T-helper 1 cell treated with Interleukin-12 subunit alpha and Interleukin-12 subunit beta and Interleukin-4 antibody, amounts not matched to agents 30 ng/mL and 1 ng/mL, for 36 hours (primary cell): ENCODE measurements at regions not wholly inside any gene's neighbourhood (a gene's known extent, or its start where the extent isn't known, plus 50 kb on each side); places are given as distances from the start of the nearest gene placed in this dataset.

Experiments
- intact Hi-C: fragments of 100-400 bp; cut with micrococcal nuclease; formaldehyde crosslinking; loops from one replicate; pipeline ENCODE4 v1.15.1; 2024

DNA sequence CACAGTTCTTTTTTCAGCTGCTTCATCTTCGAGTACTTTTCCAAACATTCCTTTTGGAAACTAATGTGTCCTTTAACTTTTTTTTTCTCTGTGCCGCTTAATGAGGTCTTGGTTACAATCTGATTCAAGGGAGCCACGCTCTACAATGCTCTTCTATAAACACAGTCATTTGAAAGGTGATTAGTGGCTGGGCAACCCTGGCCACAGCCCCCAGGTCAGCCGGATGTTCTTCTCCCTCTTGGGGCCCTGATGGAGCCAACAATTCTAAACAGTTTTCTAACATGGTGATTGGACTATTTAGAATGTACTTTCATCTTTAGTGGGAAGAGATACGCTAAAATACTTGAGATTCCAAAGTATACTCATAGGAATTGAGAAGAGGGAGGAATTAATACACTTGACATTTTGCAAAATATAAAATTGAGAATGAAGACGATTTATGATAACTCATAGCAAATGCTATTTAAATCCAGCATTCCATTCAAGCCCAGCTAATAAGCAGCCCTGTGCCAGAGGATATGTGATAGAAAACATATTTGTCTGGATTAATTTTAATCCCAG, 83.7 kb upstream of the MBOAT2 start:
- intact Hi-C loops, result no loop called here

DNA sequence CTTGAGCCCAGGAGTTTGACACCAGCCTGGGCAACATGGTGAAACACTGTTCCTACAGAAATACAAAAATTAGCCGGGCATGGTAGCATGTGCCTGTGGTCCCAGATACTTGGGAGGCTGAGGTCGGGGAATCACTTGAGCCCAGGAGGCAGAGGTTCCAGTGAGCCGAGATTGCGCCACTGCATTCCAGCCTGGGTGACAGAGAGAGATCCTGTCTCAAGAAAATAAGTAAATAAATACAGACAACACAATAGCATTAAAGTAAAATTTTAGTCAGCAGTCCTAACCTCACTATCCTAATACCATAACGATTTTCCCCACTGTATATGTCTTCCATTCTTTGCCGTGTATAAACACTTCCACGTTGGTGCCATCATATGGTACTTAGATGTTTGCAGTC, 83.0 kb upstream of the MBOAT2 start:
- intact Hi-C loops, result no loop called here

DNA sequence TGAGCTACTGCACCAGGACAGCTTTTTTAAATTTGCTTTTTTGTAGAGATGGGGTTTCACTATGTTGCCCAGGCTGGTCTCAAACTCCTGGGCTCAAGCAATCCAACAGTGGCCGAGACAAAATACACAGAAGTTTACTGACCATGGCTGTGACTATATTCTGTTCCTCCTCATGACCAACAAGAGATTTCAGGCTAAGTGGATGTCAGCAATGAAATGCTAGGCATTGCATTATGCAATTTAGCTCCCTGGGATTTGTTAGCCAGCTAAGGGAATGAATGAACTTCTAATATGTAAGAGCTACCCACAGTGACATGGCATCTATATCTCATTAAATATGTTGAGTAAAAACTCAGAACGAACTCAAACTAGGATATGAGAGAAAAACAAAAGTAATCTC, 81.9 kb upstream of the MBOAT2 start:
- intact Hi-C loops, result no loop called here

DNA sequence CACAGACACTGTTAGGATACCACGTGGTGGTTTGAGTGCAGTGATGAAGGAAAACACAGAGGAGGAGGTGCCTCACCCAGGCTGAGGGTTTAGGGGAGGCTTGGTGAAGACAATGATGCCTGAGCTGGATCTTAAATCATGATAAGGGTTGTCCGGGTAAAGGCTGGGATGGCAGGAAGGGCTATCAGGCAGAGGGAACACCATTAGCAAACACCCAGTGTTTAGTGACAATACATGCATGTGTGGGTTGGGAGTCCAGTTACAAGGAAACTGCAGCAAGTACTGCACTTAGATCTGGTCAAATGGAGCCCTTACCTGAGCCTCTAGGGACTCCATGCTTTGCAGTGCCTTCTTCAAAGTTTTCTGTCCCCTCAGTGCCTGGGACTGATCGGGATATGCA, 79.8 kb upstream of the MBOAT2 start:
- intact Hi-C loops, result no loop called here

DNA sequence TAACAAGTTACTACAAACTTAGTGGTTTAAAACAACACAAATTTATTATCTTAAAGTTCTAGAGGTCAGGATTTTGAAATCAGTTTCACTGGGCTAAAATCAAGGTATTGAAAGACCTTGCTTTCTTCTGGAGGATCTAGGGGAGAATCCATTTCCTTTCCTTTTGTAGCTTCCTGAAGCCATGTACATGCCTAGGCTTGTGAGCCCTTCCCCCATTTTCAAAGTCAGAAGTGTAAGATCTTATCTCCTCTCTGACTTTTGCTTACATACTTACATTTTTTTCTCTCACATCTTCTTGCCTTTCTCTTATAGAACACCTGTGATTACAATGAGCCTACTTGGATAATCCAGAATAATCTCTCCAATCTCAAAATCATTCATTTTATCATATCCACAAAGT, 78.7 kb upstream of the MBOAT2 start:
- intact Hi-C loops, result no loop called here

DNA sequence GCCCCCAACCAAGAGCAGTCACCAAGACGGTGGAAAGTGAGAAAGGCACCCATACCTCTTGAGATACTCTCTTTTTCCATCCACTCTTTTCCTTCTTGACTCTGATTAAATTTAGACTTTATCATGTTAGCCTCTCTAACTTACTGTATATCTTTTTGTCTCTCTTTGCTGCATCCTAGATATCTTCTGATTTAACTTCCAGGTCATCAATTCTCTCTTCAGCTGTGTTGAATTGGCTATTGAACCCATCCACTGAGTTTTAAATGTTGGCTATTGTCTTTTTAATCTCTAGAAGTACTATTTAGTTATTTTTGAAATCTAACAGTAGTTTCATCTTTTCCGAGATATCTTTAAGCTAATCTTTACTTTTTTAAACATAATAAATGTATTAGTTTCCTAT, 78.3 kb upstream of the MBOAT2 start:
- intact Hi-C loops, result no loop called here

DNA sequence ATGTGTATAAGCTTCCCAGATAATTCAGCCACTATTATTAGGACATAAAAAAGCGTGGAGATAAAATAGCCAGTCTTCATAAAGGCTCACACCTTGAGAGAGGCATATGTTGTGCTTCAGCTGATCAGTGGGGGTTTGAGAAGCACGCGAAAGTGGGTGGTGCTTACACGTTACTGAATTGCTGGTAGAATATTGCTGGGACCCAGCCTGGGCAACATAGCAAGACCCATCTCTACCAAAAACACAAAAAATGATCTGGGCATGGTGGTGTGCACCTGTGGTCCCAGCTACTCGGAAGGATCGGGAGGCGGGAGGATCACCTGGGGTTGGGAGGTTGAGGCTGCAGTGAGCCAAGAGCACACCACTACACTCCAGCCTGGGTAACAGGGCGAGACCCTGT, 74.9 kb upstream of the MBOAT2 start:
- intact Hi-C loops, result no loop called here

DNA sequence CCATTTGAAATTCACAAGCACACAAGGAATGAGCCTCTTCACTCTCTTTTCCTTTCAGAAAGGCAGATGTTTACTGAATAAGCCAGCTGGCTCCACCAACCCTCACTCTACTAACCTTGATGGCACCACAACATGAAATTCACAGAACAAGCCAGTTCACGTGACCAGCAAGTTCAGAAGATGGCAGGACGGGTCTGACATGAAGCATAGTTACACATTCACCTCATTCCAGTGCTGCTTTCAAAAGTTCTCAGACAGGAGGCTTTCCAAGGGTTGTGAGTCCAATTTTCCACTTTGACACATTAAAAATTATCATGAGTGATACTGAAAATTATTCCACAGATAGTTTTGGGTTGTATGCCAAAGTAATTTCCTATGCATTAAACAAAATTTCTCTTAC, 74.2 kb upstream of the MBOAT2 start:
- intact Hi-C loops, result no loop called here

DNA sequence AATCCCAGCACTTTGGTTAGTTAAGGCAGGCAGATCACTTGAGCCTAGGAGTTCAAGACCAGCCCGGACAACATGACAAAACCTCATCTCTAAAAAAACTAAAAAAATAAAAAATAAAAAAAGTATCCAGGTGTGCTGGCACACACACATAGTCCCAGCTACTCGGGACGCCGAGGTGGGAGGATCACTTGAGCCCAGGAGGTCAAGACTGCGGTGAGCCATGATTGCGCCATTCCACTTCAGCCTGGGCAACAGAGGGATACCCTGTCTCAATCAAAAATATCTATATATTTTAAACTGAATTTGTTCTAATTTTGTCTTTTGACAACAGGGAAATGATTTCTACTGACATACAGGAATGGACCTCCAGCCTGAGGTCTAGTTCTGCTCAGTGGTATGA, 73.3 kb upstream of the MBOAT2 start:
- intact Hi-C loops, result no loop called here

DNA sequence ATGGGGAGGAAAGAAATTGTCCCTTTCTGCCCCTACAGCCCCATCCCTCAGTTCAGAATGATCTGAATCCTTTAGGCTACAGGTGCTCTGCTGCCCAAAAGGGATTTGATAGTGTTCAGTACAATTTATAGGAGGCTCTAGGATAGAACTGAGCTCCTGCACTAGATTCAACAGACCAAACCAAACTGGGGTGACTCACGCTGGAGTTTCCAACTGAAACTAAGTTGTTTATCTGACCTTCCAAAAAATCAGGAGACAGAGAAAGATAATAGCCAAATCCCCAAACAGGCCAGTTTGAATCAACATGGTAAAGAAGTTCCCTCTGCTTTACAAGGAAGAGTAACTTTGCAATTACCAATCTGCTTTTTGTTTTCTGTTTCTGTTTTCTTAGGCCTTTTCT, 72.7 kb upstream of the MBOAT2 start:
- intact Hi-C loops, result no loop called here

DNA sequence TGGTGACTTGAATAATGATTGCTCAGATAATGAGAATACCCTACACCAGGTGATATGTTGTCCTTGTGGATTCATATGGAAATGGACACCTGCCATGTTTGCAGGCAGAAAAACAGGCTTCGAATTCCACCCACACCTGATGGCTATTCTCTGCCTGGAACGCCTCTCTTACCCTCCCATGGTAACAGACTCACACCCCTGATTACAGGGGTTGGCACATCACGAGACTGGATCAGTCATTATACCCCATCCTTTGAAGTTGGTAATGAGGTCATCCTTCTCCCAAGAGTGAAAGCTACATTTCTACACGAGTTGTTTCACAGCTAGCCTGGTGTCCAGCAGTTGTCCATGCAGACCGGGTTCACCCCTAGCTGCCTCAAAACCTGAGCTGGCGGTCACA, 71.4 kb upstream of the MBOAT2 start:
- intact Hi-C loops, result no loop called here

DNA sequence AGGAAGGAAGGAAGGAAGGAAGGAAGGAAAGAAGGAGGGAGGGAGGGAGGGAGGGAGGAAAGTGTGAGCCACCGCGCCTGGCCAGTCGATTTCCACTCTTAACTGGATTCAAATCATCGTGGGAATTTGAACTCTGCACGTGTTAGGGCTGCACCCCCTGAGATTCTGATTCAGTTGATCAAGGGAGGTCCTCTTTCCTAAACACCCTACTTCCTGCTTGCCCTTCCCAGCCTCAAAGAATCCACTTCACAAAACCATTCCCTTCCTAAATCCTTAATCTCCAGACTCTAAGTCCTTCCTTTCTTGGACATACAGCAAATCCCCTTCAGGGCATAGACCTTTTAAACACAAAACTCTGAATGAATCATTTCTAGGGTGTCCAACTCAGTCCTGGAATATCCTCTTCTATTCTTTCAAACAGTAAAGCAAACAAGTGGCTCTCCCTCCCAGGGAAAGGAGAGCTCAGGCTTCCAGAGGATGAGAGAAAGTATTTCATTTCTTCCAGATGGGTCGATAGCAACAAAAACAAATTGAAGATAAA, 68.2 kb upstream of the MBOAT2 start:
- intact Hi-C loops, result no loop called here

DNA sequence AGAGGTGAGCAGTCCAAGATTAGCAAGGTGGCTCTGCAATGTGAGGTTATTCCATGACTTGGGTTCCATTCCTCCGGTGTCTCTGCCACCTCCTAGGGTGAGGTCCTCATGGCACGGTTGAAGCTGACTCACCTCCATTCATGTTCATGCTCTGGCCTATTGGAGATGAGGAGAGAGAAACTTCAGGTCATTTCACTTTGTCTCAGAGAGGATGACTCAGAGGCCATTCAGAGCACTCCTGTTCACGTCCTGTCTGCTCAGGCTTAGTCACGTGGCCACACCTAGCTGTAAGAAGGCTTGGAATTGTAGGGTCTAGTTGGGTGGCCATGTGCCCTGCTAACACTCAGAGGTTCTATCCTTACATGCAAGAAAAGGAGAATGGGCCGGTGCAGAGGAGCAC, 67.5 kb upstream of the MBOAT2 start:
- intact Hi-C loops, result no loop called here

DNA sequence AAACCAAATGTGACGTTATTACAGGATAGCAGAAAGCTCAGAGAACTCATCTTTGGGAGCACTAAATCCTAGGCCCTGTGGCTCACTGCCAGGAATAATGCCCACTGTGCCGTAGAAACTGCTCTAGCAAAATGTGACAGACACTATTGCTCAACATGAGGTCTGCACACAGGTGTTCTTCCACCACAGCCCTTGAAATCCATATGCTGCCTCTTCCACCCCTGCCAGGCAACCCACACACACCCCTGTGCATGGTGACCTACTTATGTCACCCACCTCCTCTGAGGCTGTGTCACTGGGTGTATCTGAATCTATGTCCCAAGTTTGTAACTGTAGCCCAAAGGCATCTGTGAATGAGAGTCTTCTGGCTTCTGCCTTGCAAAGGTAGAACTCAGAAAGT, 66.1 kb upstream of the MBOAT2 start:
- intact Hi-C loops, result no loop called here

DNA sequence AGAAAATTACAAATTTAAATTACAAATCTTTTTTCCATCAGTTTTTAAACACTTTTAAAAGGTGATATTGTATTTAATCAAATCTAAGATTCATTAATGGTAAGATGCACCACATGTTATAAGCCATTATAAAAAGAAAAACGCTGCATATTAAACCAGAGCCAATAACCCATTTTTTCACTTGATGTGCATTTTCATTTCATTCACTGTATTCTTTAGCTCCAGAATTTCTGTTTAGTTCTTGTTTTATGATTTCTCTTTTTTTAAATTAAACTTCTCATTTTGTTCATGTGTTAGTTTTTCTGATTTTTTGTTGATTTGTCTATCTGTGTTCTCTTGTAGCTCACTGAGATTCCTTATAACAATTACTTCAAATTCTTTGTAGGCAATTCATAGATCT, 62.4 kb upstream of the MBOAT2 start:
- intact Hi-C loops, result no loop called here

DNA sequence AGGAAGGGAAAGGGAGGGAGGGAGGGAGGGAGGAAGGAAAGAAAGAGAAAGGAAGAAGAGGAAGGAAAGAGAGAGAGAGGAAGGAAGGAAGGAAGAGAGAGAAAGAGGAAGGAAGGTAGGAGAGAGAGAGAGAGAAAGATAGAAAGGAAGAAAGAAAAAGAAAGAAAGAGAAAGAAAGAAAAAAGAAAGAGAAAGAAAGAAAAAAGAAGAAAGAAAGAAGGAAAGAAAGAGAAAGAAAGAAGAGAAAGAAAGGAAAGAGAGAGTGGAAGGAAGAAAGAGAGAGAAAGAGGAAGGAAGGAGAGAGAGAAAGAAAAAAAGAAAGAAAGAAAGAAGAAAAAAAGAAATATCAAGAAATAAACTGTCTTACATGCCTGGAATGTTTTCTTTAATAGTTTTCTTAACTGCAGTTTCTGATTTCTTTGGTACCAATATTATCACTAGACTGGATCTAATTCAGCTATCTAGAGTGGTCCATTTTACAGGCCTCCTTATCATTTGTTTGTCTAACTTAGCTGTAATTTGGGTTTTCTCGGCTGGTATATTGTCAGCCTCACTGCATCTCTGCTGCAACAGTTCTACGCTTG, 59.6 kb upstream of the MBOAT2 start:
- intact Hi-C loops, result no loop called here

DNA sequence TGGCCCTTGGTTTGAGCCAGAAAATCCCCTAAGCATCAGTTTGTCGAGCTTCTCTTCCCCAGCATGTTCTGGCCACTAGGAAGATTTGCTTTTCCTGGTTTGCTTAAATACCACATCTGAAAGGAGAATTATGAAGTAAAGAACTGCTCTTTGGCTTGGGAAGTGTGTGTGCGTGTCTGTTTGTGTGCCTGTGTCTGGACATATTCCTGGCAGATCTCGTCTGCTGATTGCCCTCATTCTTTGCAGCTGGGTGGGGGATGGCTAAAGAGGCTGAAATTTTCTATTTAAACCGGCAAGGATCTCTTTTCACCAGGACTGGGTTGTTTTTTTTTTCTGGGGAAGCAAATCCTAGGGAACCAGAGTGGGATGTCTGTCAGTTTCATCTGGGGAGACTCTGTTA, 57.3 kb upstream of the MBOAT2 start:
- intact Hi-C loops, result no loop called here

DNA sequence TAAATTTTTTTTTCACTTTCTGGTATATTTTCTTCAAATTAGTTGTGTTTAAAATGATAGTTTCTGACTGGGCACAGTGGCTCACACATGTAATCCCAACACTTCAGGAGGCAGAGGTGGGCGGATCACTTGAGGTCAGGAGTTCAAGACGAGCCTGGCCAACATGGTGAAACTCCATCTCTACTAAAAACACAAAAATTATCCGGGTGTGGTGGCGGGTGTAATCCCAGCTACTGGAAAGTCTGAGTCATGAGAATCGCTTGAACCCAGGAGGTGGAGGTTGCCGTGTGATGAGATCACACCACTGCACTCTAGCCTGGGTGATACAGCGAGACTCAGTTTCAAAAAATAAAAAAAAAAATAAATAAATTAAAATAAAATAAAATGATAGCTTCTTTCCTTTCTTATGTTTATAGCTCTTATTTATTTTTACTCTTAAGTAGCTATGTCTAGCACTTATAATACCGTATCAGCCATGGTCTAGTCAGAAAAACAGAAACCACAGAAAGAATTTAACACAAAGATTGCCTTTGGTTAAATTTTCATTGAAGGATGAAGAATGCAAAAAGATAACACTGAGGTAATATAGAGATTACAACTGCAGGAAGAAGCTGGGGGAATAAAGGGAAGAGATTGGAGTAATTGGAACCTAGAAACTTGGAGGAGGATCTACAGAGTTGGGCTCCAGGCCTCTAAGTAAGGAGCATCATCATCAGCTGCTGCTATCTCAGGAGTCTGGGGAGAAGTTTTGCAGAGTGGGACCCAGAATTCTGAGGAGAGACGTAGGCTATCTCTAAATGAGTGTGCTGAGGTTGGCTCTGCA, 54.7 kb upstream of the MBOAT2 start:
- intact Hi-C loops, result no loop called here

DNA sequence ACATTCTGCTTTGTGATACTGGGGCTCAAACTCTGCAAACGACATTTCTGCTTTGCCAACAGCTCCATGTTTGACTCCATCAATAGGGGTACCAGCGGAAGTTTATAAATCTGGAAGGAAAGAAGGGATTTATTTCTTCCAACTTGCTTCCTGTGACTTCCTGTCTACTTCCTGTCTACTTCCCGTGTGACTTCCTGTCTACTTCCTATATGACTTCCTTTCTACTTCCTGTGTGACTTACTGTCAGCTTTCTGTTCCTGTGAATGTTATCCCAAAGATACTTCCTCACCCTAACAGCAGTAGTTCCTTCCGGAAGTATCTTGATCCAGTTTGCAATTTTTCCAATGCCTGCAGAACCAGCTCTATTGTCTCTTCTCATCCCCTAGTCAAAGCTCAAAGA, 52.0 kb upstream of the MBOAT2 start:
- intact Hi-C loops, result no loop called here

DNA sequence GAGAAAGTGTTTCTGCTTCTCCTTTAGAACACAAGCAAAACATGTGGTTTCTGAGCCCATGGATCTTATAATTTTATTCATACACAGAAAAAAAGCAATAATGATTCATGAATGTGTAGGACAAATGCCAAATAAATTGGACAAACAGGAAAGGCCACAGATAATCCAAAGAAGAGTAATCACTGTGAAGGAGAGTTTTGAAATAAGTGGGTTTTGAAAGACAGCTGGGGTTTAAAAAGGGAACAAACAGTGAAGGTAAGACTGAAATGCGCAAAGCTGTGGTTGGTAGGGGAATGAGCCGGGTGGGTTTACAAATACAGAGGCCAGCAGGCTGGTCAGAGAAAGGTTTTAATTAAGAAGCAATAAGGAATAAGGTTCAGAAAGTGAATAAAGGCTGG, 50.0 kb upstream of the MBOAT2 start:
- intact Hi-C loops, result no loop called here
